Panc1 (cell line): ENCODE measurements at regions not wholly inside any gene's neighbourhood (a gene's known extent, or its start where the extent isn't known, plus 50 kb on each side); places are given as distances from the start of the nearest gene placed in this dataset.
"Not testable (repeated sequence)": the region's sequence is repeated elsewhere in the genome, so short reads cannot be mapped to it uniquely, and the experiment has no call there.

ENCODE experiments used
- ATAC-seq: fragments of 200-7000 bp; cut with Tn5 transposase; 2 replicates; pipeline ENCODE4 v1.9.1; 2020; ENCODE audit warnings: mild to moderate bottlenecking, moderate library complexity
- BruUV-seq: library from RNA; stranded (reverse); fragments of 400-500 nt; replicated peaks from 2 replicates; lab custom pipeline; 2021; lab: Mats Ljungman, UMichigan
- CTCF ChIA-PET: fragments of 300-600 bp; sonication (Branson Sonifier 250); formaldehyde crosslinking; loops from one replicate; lab custom pipeline; 2022; ENCODE audit warnings: antibody characterized with exemption; lab: Charles Lee
- POLR2A ChIA-PET: fragments of 300-600 bp; sonication (Branson Sonifier 250); formaldehyde crosslinking; loops from one replicate; lab custom pipeline; 2022; ENCODE audit warnings: antibody characterized with exemption; lab: Charles Lee
- DNase-seq: peaks from one replicate; pipeline ENCODE4 v3.0.0-alpha.2; 2010; ENCODE audit warnings: low read depth, low spot score
- H3K27ac ChIP-seq: 2 replicates; pipeline ENCODE4 v1.5.1; 2011; ENCODE audit warnings: mild to moderate bottlenecking, low read length, inconsistent platforms
- H3K27me3 ChIP-seq: fragments of 200-500 bp; sonication (Bioruptor generic); 2 replicates; pipeline ENCODE4 v1.6.0; 2014; ENCODE audit warnings: low read length, inconsistent platforms; ENCODE audit not compliant: control insufficient read depth, insufficient read depth
- H3K36me3 ChIP-seq: fragments of 200-500 bp; sonication (Bioruptor generic); 2 replicates; pipeline ENCODE4 v1.5.1; 2014; ENCODE audit warnings: inconsistent platforms, mild to moderate bottlenecking, low read length, moderate library complexity; ENCODE audit not compliant: control insufficient read depth, insufficient read depth
- H3K4me1 ChIP-seq: 2 replicates; pipeline ENCODE4 v1.5.1; 2011; ENCODE audit warnings: inconsistent platforms, mild to moderate bottlenecking, low read length, moderate library complexity; ENCODE audit not compliant: control insufficient read depth, insufficient read depth
- H3K4me3 ChIP-seq, 2 experiments: 2 replicates each; pipeline ENCODE4 v1.5.1; 2011 to 2012; ENCODE audit warnings: low read depth in 2 of 2, low read length in 2 of 2, mild to moderate bottlenecking in 2 of 2, inconsistent platforms in 1 of 2, moderate library complexity in 1 of 2
- H3K9me3 ChIP-seq: fragments of 200-500 bp; sonication (Bioruptor generic); 2 replicates; pipeline ENCODE4 v1.5.1; 2014; ENCODE audit warnings: low read depth, mild to moderate bottlenecking, inconsistent platforms, low read length, moderate library complexity; ENCODE audit not compliant: control insufficient read depth, insufficient read depth
- POLR2AphosphoS5 ChIP-seq: IDR thresholded peaks from 2 replicates; pipeline ENCODE4 v1.6.1; 2012; ENCODE audit warnings: mild to moderate bottlenecking, low read depth, low read length, moderate library complexity
- SIN3A ChIP-seq: IDR thresholded peaks from 2 replicates; pipeline ENCODE4 v1.6.1; 2012; ENCODE audit warnings: low read depth, mild to moderate bottlenecking, low read length, moderate library complexity, borderline replicate concordance; ENCODE audit not compliant: insufficient read depth
- TCF7L2 ChIP-seq: IDR thresholded peaks from 2 replicates; pipeline ENCODE4 v1.6.1; 2011; ENCODE audit warnings: mild to moderate bottlenecking, low read depth, low read length, inconsistent platforms
- in situ Hi-C: cut with HindIII; loops from 2 replicates; pipeline ENCODE4 v1.10.0; 2016; ENCODE audit warnings: low sequenced_read_pairs, low pct_unique_long_range_greater_than_20kb
- intact Hi-C: fragments of 100-400 bp; cut with micrococcal nuclease; formaldehyde crosslinking; loops from one replicate; pipeline ENCODE4 v1.10.0; 2022; ENCODE audit not compliant: unreplicated experiment
- TF ChIP-seq, protein P1 (sequence below): fragments of 450-650 bp; IDR thresholded peaks from 2 replicates; pipeline ENCODE4 v1.5.1; 2017; ENCODE audit warnings: mild to moderate bottlenecking
- TF ChIP-seq, protein P2 (sequence below), 2 experiments: IDR thresholded peaks; 2 replicates each; pipeline ENCODE4 v1.6.1; 2011 to 2012; ENCODE audit warnings: low read depth in 2 of 2, control low read depth in 1 of 2, low read length in 1 of 2, mild to moderate bottlenecking in 1 of 2, moderate library complexity in 1 of 2; ENCODE audit not compliant: insufficient read depth in 1 of 2

DNA sequence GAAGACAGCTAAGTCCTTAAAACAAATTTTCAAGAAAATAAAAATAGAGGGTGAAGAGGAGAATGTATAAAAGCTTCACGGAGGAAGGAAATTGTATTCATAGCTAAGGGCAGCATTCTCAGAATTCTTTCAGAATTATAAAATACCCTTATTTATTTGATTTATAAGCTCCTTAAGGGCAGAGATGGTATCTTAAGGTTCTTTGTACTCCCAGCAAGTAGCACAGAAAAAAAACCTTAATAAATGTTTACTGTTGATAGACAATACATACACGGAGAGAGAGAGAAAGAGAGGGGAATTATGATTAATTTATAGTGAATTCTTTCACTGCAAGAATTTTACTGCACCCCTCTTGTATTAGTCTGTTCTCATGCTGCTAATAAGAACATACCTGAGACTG is 375.6 kb upstream of the CCDC54 start:
- DNase-seq (no peak), ATAC-seq (no peak)
- no peaks in the 10 kb centered on the region for H3K9me3 ChIP-seq
- POLR2A ChIA-PET: no interaction called here
- intact Hi-C loops: no loop called here
- no peak overlapping the region for H3K27ac ChIP-seq
- no peaks in the 10 kb centered on the region for H3K27me3 ChIP-seq
- BruUV-seq: no TSS peak
- CTCF ChIA-PET: no interaction called here
- no peak for TF ChIP-seq SIN3A
- TF ChIP-seq POLR2AphosphoS5: no peak
- TF ChIP-seq, protein P1, sequence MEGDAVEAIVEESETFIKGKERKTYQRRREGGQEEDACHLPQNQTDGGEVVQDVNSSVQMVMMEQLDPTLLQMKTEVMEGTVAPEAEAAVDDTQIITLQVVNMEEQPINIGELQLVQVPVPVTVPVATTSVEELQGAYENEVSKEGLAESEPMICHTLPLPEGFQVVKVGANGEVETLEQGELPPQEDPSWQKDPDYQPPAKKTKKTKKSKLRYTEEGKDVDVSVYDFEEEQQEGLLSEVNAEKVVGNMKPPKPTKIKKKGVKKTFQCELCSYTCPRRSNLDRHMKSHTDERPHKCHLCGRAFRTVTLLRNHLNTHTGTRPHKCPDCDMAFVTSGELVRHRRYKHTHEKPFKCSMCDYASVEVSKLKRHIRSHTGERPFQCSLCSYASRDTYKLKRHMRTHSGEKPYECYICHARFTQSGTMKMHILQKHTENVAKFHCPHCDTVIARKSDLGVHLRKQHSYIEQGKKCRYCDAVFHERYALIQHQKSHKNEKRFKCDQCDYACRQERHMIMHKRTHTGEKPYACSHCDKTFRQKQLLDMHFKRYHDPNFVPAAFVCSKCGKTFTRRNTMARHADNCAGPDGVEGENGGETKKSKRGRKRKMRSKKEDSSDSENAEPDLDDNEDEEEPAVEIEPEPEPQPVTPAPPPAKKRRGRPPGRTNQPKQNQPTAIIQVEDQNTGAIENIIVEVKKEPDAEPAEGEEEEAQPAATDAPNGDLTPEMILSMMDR: no peak
- TF ChIP-seq, protein P2, sequence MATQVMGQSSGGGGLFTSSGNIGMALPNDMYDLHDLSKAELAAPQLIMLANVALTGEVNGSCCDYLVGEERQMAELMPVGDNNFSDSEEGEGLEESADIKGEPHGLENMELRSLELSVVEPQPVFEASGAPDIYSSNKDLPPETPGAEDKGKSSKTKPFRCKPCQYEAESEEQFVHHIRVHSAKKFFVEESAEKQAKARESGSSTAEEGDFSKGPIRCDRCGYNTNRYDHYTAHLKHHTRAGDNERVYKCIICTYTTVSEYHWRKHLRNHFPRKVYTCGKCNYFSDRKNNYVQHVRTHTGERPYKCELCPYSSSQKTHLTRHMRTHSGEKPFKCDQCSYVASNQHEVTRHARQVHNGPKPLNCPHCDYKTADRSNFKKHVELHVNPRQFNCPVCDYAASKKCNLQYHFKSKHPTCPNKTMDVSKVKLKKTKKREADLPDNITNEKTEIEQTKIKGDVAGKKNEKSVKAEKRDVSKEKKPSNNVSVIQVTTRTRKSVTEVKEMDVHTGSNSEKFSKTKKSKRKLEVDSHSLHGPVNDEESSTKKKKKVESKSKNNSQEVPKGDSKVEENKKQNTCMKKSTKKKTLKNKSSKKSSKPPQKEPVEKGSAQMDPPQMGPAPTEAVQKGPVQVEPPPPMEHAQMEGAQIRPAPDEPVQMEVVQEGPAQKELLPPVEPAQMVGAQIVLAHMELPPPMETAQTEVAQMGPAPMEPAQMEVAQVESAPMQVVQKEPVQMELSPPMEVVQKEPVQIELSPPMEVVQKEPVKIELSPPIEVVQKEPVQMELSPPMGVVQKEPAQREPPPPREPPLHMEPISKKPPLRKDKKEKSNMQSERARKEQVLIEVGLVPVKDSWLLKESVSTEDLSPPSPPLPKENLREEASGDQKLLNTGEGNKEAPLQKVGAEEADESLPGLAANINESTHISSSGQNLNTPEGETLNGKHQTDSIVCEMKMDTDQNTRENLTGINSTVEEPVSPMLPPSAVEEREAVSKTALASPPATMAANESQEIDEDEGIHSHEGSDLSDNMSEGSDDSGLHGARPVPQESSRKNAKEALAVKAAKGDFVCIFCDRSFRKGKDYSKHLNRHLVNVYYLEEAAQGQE (IDR thresholded peaks at IDR 0.05; ENCODE audit: insufficient read depth in 1 of 2, low read depth in 2 of 2, low read length in 1 of 2): no peak
- no peak for TF ChIP-seq TCF7L2
- H3K4me3 ChIP-seq: no peak overlapping the region
- H3K36me3 ChIP-seq: no peaks in the 10 kb centered on the region
- in situ Hi-C loops: no loop called here
- H3K4me1 ChIP-seq: no peaks in the 10 kb centered on the region

DNA sequence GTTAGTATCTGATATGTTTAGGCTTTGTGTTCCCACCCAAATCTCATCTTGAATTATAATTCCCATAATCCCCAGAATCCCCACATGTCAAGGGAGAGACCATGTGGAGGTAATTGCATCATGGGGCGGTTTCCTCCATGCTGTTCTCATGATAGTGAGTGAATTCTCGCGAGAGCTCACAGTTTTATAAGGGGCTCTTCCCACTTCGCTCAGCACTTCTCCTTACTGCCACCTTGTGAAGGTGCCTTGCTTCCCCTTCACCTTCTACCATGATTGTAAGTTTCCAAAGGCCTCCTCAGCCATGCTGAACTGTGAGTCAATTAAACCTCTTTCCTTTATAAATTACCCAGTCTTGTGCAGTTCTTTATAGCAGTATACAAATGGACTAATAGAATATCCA is 371.9 kb upstream of the CCDC54 start:
- POLR2A ChIA-PET, CTCF ChIA-PET, ATAC-seq, H3K9me3 ChIP-seq, intact Hi-C loops, in situ Hi-C loops, H3K36me3 ChIP-seq, DNase-seq, H3K27me3 ChIP-seq, H3K4me3 ChIP-seq, BruUV-seq, H3K27ac ChIP-seq, H3K4me1 ChIP-seq: not testable (repeated sequence)

DNA sequence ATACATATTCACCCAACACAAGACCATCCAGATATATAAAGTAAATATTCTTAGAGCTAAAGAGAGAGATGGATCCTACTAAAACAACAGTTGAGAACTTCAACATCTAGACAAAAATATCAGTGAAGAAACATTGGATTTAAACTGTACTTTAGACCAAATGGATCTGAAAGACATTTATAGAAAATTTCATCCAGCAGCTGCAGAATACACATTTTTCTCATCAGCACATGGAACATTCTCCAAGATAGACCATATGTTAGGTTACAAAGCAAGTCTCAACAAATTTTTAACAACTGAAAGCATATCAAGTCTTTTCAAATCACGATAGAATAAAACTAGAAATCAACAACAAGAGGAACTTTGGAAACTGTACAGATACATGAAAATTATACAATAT is 369.0 kb upstream of the CCDC54 start:
- BruUV-seq: no TSS peak
- POLR2A ChIA-PET: no interaction called here
- CTCF ChIA-PET: interaction anchor here (0.7 kb wide), 1 partner anchor 10 kb away, joined by 9 read pairs; no protein-coding TSS in a partner anchor
- TF ChIP-seq, protein P1: no peak
- TF ChIP-seq, protein P2 (IDR thresholded peaks at IDR 0.05; ENCODE audit: insufficient read depth in 1 of 2, low read depth in 2 of 2, low read length in 1 of 2): no peak
- no peak for TF ChIP-seq TCF7L2
- no peak for TF ChIP-seq SIN3A
- TF ChIP-seq POLR2AphosphoS5: no peak
- DNase-seq (no peak), ATAC-seq (no peak)
- H3K9me3 ChIP-seq: no peaks in the 10 kb centered on the region
- no peaks in the 10 kb centered on the region for H3K4me1 ChIP-seq
- H3K4me3 ChIP-seq: no peak overlapping the region
- in situ Hi-C loops (no loop called here), intact Hi-C loops (no loop called here)
- no peak overlapping the region for H3K27ac ChIP-seq
- no peaks in the 10 kb centered on the region for H3K36me3 ChIP-seq
- no peaks in the 10 kb centered on the region for H3K27me3 ChIP-seq
